ENCODE measurements at regions not wholly inside any gene's neighbourhood (a gene's known extent, or its start where the extent isn't known, plus 50 kb on each side); places are given as distances from the start of the nearest gene placed in this dataset.

DNA sequence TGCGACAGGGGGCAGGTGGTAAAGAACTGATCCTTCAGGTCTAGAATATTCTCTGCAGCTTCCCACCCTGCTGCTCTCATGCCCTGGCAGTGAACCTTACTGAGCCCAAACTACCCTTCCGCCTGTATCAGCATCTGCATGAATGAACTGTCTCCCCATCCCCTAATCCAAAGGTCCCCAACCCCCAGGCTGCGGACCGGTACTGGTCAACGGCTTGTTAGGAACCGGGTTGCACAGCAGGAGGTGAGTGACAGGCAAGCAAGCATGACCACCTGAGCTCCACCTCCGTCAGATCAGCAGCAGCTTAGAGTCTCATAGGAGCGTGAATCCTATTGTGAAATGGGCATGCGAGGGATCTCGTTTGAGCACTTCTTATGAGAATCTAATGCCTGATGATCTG, 58.2 kb upstream of the LMO1 start:
- Histone ChIP-seq H3K27me3 (ENCODE audit: control insufficient read depth in 1 of 2, insufficient read depth in 2 of 2, low read length in 2 of 2) (no peaks in the 10 kb centered on the region), H3K4me3 (ENCODE audit: low read depth in 1 of 2, low read length in 2 of 2) (no peak overlapping the region), H3K4me1 (ENCODE audit: insufficient read depth, low read length) (peaks cover 10% of the 10 kb centered on the region), H3K27ac (ENCODE audit: low read depth, low read length) (no peak overlapping the region), H3K9me3 (ENCODE audit: low read length) (no peaks in the 10 kb centered on the region), H3K9ac (ENCODE audit: low read length) (no peak overlapping the region), H3K36me3 (ENCODE audit: insufficient read depth, low read length) (no peaks in the 10 kb centered on the region)

DNA sequence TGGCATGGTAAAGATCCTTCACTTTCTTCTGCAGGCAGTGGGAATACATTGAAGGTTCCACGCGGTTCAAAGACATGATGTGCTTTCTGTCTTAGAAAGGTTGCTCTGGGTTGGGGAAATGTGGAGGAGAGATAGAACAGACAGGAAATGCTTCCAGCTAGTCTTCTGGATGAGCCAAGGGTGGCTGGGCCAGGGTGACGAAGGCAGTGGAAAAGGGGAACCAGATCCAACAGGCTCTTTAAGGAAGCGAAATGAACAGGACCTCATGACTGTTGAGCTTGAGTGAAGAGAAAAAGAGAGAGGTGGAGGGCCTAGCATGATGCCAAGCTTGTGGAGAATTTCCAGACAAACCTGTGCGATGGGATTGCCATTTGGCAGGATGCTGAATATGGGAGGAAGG, 56.4 kb upstream of the LMO1 start:
- H3K9ac ChIP-seq (ENCODE audit: low read length), result no peak overlapping the region
- H3K4me3 ChIP-seq (ENCODE audit: low read depth in 1 of 2, low read length in 2 of 2), result no peak overlapping the region
- H3K9me3 ChIP-seq (ENCODE audit: low read length), result no peaks in the 10 kb centered on the region
- no peak overlapping the region for H3K27ac ChIP-seq (ENCODE audit: low read depth, low read length)
- H3K4me1 ChIP-seq (ENCODE audit: insufficient read depth, low read length), result peaks cover 24% of the 10 kb centered on the region
- H3K27me3 ChIP-seq (ENCODE audit: control insufficient read depth in 1 of 2, insufficient read depth in 2 of 2, low read length in 2 of 2), result no peaks in the 10 kb centered on the region
- no peaks in the 10 kb centered on the region for H3K36me3 ChIP-seq (ENCODE audit: insufficient read depth, low read length)

DNA sequence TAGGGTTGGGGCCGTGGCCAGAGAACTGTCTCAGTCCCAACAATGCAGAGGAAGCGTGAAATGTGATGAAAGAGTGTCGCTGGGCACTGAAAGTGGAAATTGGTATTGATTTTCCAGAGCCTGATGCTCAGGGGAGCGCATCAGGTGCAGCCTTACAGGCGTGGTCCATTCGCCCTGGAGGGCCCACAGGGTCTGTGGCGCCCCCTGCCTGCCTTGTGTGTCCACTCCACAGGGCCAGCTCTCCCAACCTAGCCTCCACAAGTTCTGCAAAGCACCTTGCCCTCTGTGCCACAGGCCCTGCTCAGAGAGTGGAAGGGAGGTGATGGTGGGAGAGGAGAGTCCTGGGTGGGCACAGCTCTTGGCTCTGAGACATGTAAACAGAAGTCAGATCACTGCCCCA, 54.9 kb upstream of the LMO1 start:
- Histone ChIP-seq H3K27me3 (ENCODE audit: control insufficient read depth in 1 of 2, insufficient read depth in 2 of 2, low read length in 2 of 2) (no peaks in the 10 kb centered on the region), H3K4me1 (ENCODE audit: insufficient read depth, low read length) (peaks cover 27% of the 10 kb centered on the region), H3K36me3 (ENCODE audit: insufficient read depth, low read length) (no peaks in the 10 kb centered on the region), H3K27ac (ENCODE audit: low read depth, low read length) (no peak overlapping the region), H3K4me3 (ENCODE audit: low read depth in 1 of 2, low read length in 2 of 2) (no peak overlapping the region), H3K9ac (ENCODE audit: low read length) (no peak overlapping the region), H3K9me3 (ENCODE audit: low read length) (no peaks in the 10 kb centered on the region)

DNA sequence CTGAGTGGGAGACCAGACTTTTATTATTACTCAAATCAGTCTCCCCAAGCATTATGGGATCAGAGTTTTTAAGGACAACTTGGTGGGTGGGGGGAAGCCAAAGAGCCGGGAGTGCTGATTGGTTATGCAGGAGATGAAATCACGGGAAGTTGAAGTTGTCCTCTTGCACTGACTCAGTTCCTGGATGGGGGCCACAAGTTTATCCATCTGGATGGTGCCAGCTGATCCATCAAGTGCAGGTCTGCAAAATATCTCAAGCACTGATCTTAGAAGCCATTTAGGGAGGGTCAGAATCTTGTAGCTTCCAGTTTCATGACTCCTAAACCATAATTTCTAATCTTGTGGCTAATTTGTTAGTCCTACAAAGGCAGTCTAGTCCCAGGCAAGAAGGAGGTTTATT, 53.5 kb upstream of the LMO1 start:
- peak overlapping the region; percentile 7 for H3K27ac ChIP-seq (ENCODE audit: low read depth, low read length)
- no peaks in the 10 kb centered on the region for H3K36me3 ChIP-seq (ENCODE audit: insufficient read depth, low read length)
- no peaks in the 10 kb centered on the region for H3K27me3 ChIP-seq (ENCODE audit: control insufficient read depth in 1 of 2, insufficient read depth in 2 of 2, low read length in 2 of 2)
- no peak overlapping the region for H3K9ac ChIP-seq (ENCODE audit: low read length)
- H3K4me3 ChIP-seq (ENCODE audit: low read depth in 1 of 2, low read length in 2 of 2), result no peak overlapping the region
- no peaks in the 10 kb centered on the region for H3K9me3 ChIP-seq (ENCODE audit: low read length)
- peaks cover 27% of the 10 kb centered on the region for H3K4me1 ChIP-seq (ENCODE audit: insufficient read depth, low read length)

DNA sequence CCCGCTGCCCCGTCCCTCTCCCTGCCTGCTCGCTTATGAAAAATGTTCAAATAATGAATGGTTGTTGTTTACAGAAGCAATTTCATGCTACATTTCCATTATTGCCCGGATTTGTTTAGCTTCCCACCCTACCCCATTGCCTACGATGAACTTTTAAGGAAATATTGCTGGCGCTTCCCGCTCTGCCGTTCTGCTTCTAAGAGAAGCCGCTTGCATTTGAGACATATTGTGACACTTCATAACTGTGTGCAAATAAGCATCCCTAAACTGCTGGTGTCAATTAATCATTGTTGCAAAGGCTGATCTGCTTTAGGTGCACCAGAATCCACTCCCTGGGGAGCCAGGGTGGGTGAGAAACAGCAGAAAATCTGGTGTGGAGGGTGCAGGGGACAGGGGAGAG, 52.3 kb upstream of the LMO1 start:
- no peaks in the 10 kb centered on the region for H3K36me3 ChIP-seq (ENCODE audit: insufficient read depth, low read length)
- H3K9ac ChIP-seq (ENCODE audit: low read length), result no peak overlapping the region
- no peaks in the 10 kb centered on the region for H3K9me3 ChIP-seq (ENCODE audit: low read length)
- no peak overlapping the region for H3K27ac ChIP-seq (ENCODE audit: low read depth, low read length)
- H3K4me1 ChIP-seq (ENCODE audit: insufficient read depth, low read length), result peaks cover 27% of the 10 kb centered on the region
- H3K27me3 ChIP-seq (ENCODE audit: control insufficient read depth in 1 of 2, insufficient read depth in 2 of 2, low read length in 2 of 2), result no peaks in the 10 kb centered on the region
- no peak overlapping the region for H3K4me3 ChIP-seq (ENCODE audit: low read depth in 1 of 2, low read length in 2 of 2)

DNA sequence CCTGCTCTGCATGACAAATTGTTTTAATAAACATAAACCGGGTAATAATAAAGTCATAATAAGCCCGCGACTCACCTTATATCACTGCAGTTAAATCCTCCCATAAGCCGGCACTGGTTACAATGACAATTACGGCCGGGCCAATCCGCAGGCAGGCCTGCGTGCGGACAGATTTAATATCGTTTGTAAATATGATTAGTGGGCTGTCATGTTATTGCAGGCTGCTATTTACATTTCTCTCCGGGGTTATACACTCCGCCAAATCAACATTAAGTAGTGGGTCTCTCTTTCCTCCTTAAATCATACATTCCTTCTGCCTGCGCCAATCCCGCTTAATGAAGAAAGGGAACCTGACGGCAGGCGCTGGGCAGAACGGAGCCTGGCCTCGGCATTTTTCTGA, 51.8 kb upstream of the LMO1 start:
- Histone ChIP-seq H3K4me3 (ENCODE audit: low read depth in 1 of 2, low read length in 2 of 2) (no peak overlapping the region), H3K4me1 (ENCODE audit: insufficient read depth, low read length) (peaks cover 27% of the 10 kb centered on the region), H3K9ac (ENCODE audit: low read length) (no peak overlapping the region), H3K27ac (ENCODE audit: low read depth, low read length) (no peak overlapping the region), H3K36me3 (ENCODE audit: insufficient read depth, low read length) (no peaks in the 10 kb centered on the region), H3K9me3 (ENCODE audit: low read length) (no peaks in the 10 kb centered on the region), H3K27me3 (ENCODE audit: control insufficient read depth in 1 of 2, insufficient read depth in 2 of 2, low read length in 2 of 2) (no peaks in the 10 kb centered on the region)

DNA sequence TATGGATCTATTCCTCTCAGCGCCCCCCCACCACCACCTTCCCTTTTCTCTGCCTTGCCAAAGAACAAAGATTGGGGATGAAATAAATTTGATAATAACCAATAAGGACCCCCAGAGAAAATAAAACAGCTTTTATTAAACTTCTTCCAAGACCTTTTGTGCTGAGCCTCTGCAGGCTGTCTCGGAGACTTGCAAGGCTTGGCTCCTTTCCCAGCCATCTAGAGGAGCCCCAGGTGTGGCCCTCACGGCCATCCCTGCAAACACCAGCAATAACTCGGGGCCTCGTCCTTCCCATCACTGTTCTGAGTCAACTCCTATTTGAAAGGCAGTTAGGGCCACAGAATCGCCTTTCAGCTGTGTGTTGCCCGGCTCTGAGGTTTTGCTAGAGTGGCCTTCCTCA, 51.2 kb upstream of the LMO1 start:
- Histone ChIP-seq H3K9ac (ENCODE audit: low read length) (no peak overlapping the region), H3K27ac (ENCODE audit: low read depth, low read length) (no peak overlapping the region), H3K4me3 (ENCODE audit: low read depth in 1 of 2, low read length in 2 of 2) (no peak overlapping the region), H3K27me3 (ENCODE audit: control insufficient read depth in 1 of 2, insufficient read depth in 2 of 2, low read length in 2 of 2) (no peaks in the 10 kb centered on the region), H3K36me3 (ENCODE audit: insufficient read depth, low read length) (no peaks in the 10 kb centered on the region), H3K4me1 (ENCODE audit: insufficient read depth, low read length) (peaks cover 27% of the 10 kb centered on the region), H3K9me3 (ENCODE audit: low read length) (no peaks in the 10 kb centered on the region)

DNA sequence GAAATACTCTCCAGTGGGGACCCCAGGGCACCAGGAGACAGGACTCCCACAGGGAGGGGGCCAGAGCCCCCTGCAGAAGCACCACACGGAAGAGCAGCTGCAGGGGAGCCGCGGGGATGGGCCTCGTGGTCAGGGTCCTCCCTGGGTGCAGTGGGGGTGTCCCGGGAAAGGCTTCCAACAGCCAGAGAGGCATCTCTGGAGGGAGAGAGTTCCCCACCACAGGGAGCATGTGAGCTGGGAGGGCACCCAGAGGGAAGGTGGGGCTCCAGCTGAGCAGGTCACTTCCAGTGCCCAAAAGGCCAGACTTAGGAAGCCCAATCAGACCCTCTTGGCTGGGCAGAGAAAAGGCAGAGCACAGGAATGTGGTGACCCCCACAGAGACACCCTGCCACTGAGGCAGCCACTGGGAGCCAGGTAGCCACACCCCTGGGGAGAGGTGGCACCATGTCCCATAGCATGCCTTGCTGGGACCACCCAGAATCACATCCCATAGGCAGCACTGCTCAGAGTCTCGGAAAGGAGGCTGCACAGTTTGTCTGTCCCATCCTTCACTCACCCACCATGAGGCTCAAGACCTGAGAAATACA, 49.9 kb upstream of the LMO1 start:
- Histone ChIP-seq H3K27ac (ENCODE audit: low read depth, low read length) (no peak overlapping the region), H3K36me3 (ENCODE audit: insufficient read depth, low read length) (no peaks in the 10 kb centered on the region), H3K9ac (ENCODE audit: low read length) (no peak overlapping the region)

More for the DNA sequence above, 49.9 kb upstream of the LMO1 start:
- Histone ChIP-seq H3K4me1 (ENCODE audit: insufficient read depth, low read length) (peaks cover 27% of the 10 kb centered on the region), H3K9me3 (ENCODE audit: low read length) (no peaks in the 10 kb centered on the region), H3K4me3 (ENCODE audit: low read depth in 1 of 2, low read length in 2 of 2) (no peak overlapping the region), H3K27me3 (ENCODE audit: control insufficient read depth in 1 of 2, insufficient read depth in 2 of 2, low read length in 2 of 2) (no peaks in the 10 kb centered on the region)

Data from muscle layer of colon (tissue), 2 donors.